HG02938 (cell line): ENCODE measurements at regions not wholly inside any gene's neighbourhood (a gene's known extent, or its start where the extent isn't known, plus 50 kb on each side); places are given as distances from the start of the nearest gene placed in this dataset.

Experiments
- ATAC-seq: cut with Tn5 transposase; IDR thresholded peaks from one replicate; pipeline ENCODE4 v1.9.1; 2021; ENCODE audit warnings: mild to moderate bottlenecking, moderate library complexity; ENCODE audit not compliant: unreplicated experiment

DNA sequence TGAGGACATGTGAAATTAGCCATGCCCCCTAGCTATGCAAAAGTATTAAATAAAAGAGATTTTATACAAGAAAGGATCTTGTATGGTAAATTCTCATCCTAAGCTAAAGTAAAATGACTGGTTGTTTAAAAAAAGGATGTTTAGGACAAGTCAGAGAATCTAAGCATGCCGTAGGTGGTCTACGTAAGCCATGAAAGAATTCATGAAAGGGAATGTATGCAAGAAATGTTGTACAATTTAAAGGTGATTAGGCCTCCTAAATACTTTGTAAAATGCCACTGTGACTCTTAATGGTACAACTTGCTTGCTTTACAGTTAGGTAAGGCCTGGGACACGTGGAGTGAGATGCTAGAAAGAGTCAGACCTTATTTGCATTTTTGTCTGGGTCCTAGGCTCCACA lies 209.0 kb downstream of the EFHB start:
- no peak for ATAC-seq

DNA sequence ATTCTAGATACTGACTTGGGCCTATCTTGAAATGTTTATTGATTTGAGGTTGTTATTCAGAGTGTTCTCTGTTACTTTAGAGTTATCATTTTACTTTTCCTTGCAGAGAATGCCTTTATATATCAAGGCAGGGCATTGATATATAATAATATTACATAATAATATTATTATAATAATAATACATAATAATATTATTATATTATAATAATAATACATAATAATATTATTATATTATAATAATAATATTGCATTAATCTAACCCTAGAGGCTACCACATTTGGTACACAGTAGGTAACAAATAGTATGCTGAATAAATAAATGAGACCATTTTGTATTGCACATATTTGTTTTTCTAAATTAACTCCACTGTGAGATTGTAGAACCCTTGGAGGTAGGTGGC lies 216.3 kb downstream of the EFHB start:
- no peak for ATAC-seq

DNA sequence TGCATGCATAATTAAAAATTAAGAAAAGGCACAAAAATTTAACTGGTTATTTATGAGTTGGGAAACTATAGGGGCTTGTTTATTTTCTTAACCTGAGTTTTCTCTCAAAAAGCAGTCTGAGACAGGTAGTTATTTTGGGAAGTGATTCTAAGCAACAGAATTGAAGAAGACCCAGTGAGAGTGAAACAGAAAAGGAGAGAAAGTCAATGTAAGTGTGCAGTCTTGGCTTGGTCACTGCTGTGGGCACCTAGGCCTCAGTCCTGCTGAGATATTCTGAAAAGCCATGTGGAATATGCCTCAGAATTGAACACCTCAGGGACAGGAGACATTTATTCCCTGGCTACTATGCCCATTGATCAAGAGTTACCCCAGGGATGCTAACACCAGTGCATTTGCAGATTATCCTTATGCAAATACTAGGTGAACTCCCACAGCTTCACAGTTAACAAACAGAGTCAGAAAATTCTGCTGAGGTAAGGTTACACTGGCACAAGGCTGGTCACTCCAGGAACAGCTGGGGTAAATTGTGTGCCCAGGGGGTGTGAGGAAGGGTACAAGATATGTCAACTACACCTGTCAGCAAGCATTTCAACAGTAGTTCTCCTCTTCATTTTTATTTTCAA lies 222.7 kb downstream of the EFHB start:
- peak; percentile 52 for ATAC-seq

DNA sequence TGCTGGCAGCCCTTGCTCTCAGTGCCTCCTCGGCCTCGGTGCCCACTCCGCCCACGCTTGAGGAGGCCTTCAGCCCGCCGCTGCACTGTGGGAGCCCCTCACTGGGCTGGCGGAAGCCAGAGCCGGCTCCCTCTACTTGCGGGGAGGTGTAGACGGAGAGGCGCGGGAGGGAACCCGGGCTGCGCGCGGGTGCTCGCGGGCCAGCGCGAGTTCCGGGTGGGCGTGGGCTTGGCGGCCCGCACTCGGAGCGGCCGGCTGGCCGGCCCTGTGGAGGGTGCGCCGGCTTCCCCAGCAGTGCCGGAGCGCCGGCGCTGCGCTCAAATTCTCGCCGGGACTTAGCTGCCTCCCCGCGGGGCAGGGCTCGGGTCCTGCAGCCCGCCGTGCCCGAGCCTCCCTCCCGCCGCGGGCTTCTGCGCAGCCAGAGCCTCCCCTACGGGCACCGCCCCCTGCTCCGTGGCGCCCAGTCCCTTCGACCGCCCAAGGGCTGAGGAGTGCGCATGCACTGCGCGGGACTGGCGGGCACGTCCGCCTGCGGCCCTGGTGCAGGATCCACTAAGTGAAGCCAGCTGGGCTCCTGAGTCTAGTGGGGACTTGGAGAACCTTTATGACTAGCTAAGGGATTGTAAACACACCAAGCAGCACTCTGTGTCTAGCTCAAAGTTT lies 231.5 kb downstream of the EFHB start:
- no peak for ATAC-seq

DNA sequence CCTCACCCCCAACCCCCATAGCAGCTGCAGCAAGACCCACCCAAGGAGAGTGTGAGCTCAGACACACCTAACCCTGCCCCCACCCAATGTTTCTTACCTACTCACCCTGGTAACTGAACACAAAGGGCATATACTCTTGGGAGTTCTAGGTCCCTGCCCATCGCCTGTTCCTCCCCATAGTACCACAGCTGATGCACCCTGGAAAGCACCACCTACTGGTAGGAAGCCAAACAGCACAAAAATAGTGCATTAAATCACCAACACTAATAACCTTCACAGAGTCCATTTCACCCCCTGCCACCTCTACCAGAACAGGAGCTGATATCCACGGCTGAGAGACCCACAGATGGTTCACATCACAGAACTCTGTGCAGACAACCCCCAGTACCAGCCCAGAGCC lies 245.2 kb downstream of the EFHB start:
- ATAC-seq: no peak

DNA sequence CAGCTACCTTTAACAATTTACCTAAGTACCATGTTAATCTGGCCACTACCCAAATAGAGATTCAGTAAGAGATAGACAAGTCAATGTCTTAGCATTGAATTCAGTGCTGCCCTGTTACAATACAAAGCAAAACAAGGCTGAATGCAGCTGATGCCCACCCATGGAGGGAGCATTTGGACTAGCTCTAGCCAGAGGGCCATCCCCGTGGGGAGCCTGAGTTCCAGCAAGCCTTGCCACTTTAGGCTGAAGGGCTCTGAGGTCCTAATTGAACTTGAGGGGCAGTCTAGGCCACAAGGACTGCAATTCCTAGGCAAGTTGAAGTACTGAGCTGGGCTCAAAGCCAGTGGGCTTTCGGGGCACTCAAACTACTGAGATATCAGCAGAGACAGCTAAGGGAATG lies 265.9 kb downstream of the EFHB start:
- no peak for ATAC-seq

DNA sequence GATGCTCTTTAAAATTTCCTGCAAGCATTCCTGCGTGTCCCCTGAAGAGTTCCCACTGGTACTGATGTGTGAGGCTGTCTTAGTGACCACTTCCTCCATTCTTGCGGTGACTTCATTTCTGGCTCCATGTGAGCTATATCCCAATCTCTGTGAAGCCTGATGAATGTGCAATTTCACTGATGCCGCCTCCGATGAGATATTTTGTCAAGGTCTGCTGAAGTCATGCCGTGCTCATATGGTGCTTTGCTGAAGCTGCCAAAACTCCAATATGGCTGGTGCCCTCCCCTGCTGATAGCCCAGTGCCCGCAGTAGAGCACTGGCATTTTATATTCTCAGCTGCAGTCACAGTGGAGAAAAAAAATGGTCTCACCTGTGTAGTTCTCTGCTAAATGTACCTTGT lies 271.5 kb downstream of the EFHB start:
- no peak for ATAC-seq

DNA sequence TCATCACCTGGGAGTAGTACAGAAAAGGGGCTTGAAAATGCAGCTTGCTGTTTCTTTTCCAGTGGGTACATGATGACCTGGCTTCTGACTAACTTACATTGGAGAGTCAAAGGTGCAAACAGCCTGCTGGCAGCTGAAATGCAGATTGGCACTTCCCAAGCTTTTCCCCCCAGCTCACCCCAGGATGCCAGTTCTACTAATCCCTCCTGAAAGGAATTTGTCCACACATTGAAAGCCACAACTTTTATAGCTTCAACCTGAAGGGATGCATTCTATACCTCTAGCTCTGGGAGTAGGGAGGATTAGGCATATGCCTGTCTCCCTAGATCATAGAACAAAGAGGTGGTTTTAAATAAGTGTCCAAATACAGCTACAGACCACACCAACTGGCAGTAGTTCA lies 281.7 kb downstream of the EFHB start:
- ATAC-seq: no peak

DNA sequence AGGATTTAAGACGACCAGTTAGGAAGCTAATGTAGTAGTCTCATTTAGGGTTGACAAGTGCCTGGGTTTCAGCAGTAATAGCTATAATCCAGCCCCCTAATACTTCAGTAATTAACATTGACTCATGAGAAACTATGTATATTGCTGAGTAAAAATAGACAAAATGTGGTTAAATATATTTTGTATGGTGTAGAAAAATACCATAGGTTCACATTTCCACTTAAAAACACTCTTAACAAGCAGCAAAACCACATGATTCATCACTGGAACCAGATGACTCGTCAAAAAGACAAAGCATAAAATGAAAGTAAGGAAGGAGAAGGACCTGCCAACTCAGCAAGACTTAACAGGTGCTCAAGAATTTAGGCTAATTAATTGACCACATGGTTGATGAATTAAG lies 288.9 kb downstream of the EFHB start:
- peak; percentile 79 for ATAC-seq

DNA sequence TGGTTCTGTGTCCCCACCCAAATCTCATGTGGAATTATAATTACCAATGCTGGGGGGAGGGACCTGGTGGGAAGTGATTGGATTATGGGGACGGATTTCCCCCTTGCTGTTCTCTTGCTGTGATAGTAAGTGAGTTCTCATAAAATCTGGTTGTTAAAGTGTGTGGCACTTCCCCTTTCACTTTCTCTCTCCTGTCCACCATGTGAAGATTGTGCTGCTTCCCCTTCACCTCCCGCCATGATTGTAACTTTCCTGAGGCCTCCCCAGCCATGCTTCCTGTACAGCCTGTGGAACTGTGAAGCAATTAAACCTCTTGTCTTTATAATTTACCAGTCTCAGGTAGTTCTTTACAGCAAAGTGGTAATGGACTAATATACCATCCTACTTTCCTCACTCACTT lies 289.6 kb downstream of the EFHB start:
- ATAC-seq: peak; percentile 53

DNA sequence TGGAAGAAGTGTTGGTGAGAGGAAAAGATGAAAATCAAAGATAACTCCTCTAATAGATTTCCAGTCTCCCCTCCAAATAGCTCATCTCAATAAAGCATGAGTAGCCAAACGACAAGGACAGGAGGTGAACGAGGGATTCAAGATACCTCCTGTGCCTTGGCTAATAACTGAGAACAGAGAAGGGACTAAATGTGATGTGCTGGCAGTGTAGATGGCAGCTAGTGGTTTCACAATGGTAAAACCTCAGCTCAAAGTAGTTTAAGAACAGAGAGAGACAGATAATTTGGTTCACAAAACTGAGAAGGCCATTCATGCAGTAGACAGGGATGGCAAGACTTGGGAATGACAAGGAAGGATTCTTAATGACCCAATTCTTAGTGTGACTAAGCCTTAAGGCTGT lies 292.6 kb downstream of the EFHB start:
- ATAC-seq: no peak

DNA sequence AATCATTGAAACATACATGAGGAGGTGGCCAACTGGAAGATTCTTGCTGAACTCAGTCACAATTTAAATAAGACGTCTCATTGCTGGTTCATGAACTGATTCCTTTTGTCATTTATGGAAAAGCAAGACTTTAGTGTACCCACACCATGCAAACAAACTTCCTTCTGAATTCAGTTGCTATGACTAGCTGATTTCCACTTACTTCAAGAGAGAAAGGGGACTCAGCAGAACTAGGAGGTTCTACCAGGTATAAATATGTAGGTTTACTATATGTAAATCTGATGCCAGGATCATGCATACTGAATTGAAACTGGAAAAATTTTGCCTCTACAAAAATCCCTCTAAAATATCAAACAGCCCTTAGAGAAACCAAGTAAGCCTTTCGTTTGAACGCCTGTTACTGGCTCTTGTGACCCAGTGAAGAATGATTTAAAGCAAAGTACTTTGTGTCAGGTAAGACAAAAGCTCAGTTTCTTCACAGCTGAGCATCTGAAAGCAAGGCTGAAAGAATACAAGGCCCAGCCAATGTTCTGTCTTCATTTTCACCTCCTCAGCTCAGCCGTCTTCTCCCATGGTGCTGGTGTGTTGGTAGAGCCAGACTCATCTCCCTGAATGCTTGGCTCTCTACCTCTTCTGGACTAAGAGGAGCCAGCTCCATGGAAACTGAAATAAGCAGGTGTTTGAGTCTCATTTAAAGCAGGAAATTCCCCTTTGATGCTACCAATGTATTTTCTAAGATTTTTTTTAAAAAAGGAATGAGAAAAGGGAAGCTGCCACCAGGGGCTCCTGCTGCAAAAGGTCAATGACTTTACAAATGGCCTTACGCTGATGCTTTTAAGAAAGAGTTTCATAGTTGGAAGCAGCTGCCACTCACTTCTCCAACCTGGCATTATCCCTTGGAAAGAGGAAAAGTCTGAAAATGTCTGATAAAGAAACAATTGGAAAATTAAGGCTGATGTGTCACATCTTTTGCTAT lies 301.6 kb downstream of the EFHB start:
- no peak for ATAC-seq

DNA sequence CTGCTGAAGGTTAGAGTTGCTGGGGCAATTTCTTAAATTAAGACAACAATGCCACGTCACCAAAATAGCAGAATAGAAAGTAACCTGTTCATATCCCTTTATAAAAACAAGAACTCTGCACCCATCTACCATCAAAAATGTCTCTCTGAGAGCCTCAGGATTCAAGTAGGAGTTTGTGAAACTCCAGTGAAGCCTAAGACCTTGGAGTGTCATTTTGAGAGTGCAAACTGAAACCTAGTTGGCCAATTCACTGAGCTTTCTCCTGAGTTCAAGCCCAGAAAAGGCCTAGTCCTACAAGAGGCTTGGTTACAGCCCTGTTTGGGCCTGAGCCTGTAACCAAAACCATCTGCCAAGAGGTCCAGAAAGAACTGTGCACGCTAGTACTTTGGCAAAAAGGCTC lies 335.1 kb downstream of the EFHB start:
- ATAC-seq: peak; percentile 75

DNA sequence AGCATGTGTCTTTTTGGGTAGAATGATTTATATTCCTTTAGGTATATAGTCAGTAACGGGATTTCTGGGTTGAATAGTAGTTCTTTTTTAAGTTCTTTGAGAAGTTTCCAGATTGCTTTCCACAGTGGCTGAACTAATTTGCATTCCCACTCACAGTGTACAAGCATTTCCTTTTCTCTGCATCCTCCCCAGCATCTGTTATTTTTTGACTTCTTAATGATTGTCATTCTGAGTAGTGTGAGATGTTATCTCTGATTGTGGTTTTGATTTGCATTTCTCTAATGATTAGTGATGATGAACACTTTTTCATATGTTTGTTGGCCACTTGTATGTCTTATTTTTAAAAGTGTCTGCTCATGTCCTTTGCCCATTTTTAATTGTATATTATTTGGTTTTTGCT lies 337.6 kb downstream of the EFHB start:
- ATAC-seq: peak; percentile 75

DNA sequence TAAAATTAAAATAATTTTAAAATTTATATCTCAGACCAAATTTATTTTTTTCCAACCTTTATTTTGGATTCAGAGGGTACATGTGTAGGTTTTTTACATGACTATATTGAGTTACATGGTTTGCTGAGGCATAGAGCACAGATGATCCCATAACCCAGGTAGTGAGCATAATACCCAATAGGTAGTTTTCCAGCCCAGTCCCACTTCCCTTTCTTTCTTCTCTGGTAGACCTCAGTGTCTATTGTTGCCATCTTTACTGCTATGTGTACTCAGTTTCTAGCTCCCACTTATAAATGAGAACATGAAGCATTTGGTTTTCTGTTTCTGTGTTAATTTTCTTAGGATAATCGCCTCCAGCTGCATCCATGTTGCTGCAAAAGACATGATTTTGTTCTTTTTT lies 338.1 kb downstream of the EFHB start:
- ATAC-seq: no peak
